ENCODE measurements at regions not wholly inside any gene's neighbourhood (a gene's known extent, or its start where the extent isn't known, plus 50 kb on each side); places are given as distances from the start of the nearest gene placed in this dataset.

- Histone ChIP-seq H3K27me3 (ENCODE audit: control insufficient read depth, insufficient read depth, low read length) (no peaks in the 10 kb centered on the region), H3K4me3 (ENCODE audit: insufficient read depth, low read depth, low read length) (no peak overlapping the region), H3K36me3 (replicated peaks; ENCODE audit: control insufficient read depth, insufficient read depth, low read length) (no peaks in the 10 kb centered on the region)
- no peak for DNase-seq
These were observed 393.1 kb upstream of the PIK3C3 start for GRCh38 chr18:41561961-41562360.

- no peak for DNase-seq
- no peak overlapping the region for H3K4me3 ChIP-seq (ENCODE audit: insufficient read depth, low read depth, low read length)
- H3K36me3 ChIP-seq (replicated peaks; ENCODE audit: control insufficient read depth, insufficient read depth, low read length) = no peaks in the 10 kb centered on the region
- no peaks in the 10 kb centered on the region for H3K27me3 ChIP-seq (ENCODE audit: control insufficient read depth, insufficient read depth, low read length)
These were observed 396.3 kb upstream of the PIK3C3 start for GRCh38 chr18:41558715-41559114.

- Histone ChIP-seq H3K4me3 (ENCODE audit: insufficient read depth, low read depth, low read length) (no peak overlapping the region), H3K27me3 (ENCODE audit: control insufficient read depth, insufficient read depth, low read length) (no peaks in the 10 kb centered on the region), H3K36me3 (replicated peaks; ENCODE audit: control insufficient read depth, insufficient read depth, low read length) (no peaks in the 10 kb centered on the region)
- DNase-seq = no peak
These were observed 401.3 kb upstream of the PIK3C3 start for GRCh38 chr18:41553716-41554115.

- H3K36me3 ChIP-seq (replicated peaks; ENCODE audit: control insufficient read depth, insufficient read depth, low read length) = no peaks in the 10 kb centered on the region
- no peak overlapping the region for H3K4me3 ChIP-seq (ENCODE audit: insufficient read depth, low read depth, low read length)
- no peaks in the 10 kb centered on the region for H3K27me3 ChIP-seq (ENCODE audit: control insufficient read depth, insufficient read depth, low read length)
- no peak for DNase-seq
These were observed 406.3 kb upstream of the PIK3C3 start for GRCh38 chr18:41548521-41549260.

- H3K4me3 ChIP-seq (ENCODE audit: insufficient read depth, low read depth, low read length) = no peak overlapping the region
- no peak for DNase-seq
- H3K36me3 ChIP-seq (replicated peaks; ENCODE audit: control insufficient read depth, insufficient read depth, low read length) = no peaks in the 10 kb centered on the region
- no peaks in the 10 kb centered on the region for H3K27me3 ChIP-seq (ENCODE audit: control insufficient read depth, insufficient read depth, low read length)
These were observed 409.7 kb upstream of the PIK3C3 start for GRCh38 chr18:41545091-41545888.

- DNase-seq = no peak
- H3K27me3 ChIP-seq (ENCODE audit: control insufficient read depth, insufficient read depth, low read length) = no peaks in the 10 kb centered on the region
- no peaks in the 10 kb centered on the region for H3K36me3 ChIP-seq (replicated peaks; ENCODE audit: control insufficient read depth, insufficient read depth, low read length)
- no peak overlapping the region for H3K4me3 ChIP-seq (ENCODE audit: insufficient read depth, low read depth, low read length)
These were observed 411.2 kb upstream of the PIK3C3 start for GRCh38 chr18:41543815-41544214.

GRCh38 chr18:41540237-41540871, 414.7 kb upstream of the PIK3C3 start:
- Histone ChIP-seq H3K27me3 (ENCODE audit: control insufficient read depth, insufficient read depth, low read length) (no peaks in the 10 kb centered on the region), H3K4me3 (ENCODE audit: insufficient read depth, low read depth, low read length) (no peak overlapping the region), H3K36me3 (replicated peaks; ENCODE audit: control insufficient read depth, insufficient read depth, low read length) (no peaks in the 10 kb centered on the region)
- no peak for DNase-seq

- H3K27me3 ChIP-seq (ENCODE audit: control insufficient read depth, insufficient read depth, low read length) = no peaks in the 10 kb centered on the region
- DNase-seq = no peak
- H3K4me3 ChIP-seq (ENCODE audit: insufficient read depth, low read depth, low read length) = no peak overlapping the region
- H3K36me3 ChIP-seq (replicated peaks; ENCODE audit: control insufficient read depth, insufficient read depth, low read length) = no peaks in the 10 kb centered on the region
These were observed 416.3 kb upstream of the PIK3C3 start for GRCh38 chr18:41538751-41539150.

GRCh38 chr18:41537666-41538065, 417.4 kb upstream of the PIK3C3 start:
- no peaks in the 10 kb centered on the region for H3K36me3 ChIP-seq (replicated peaks; ENCODE audit: control insufficient read depth, insufficient read depth, low read length)
- H3K27me3 ChIP-seq (ENCODE audit: control insufficient read depth, insufficient read depth, low read length) = no peaks in the 10 kb centered on the region
- no peak for DNase-seq
- no peak overlapping the region for H3K4me3 ChIP-seq (ENCODE audit: insufficient read depth, low read depth, low read length)

- Histone ChIP-seq H3K27me3 (ENCODE audit: control insufficient read depth, insufficient read depth, low read length) (no peaks in the 10 kb centered on the region), H3K36me3 (replicated peaks; ENCODE audit: control insufficient read depth, insufficient read depth, low read length) (no peaks in the 10 kb centered on the region), H3K4me3 (ENCODE audit: insufficient read depth, low read depth, low read length) (no peak overlapping the region)
- DNase-seq = peak; percentile 0
These were observed 422.5 kb upstream of the PIK3C3 start for GRCh38 chr18:41532344-41533086.

- no peak for DNase-seq
- Histone ChIP-seq H3K4me3 (ENCODE audit: insufficient read depth, low read depth, low read length) (no peak overlapping the region), H3K36me3 (replicated peaks; ENCODE audit: control insufficient read depth, insufficient read depth, low read length) (no peaks in the 10 kb centered on the region), H3K27me3 (ENCODE audit: control insufficient read depth, insufficient read depth, low read length) (no peaks in the 10 kb centered on the region)
These were observed 424.1 kb upstream of the PIK3C3 start for GRCh38 chr18:41530970-41531369.

GRCh38 chr18:41529093-41529492, 425.9 kb upstream of the PIK3C3 start:
- H3K4me3 ChIP-seq (ENCODE audit: insufficient read depth, low read depth, low read length) = no peak overlapping the region
- no peaks in the 10 kb centered on the region for H3K36me3 ChIP-seq (replicated peaks; ENCODE audit: control insufficient read depth, insufficient read depth, low read length)
- H3K27me3 ChIP-seq (ENCODE audit: control insufficient read depth, insufficient read depth, low read length) = no peaks in the 10 kb centered on the region
- no peak for DNase-seq

GRCh38 chr18:41526054-41526453, 429.0 kb upstream of the PIK3C3 start:
- no peak for DNase-seq
- Histone ChIP-seq H3K27me3 (ENCODE audit: control insufficient read depth, insufficient read depth, low read length) (no peaks in the 10 kb centered on the region), H3K36me3 (replicated peaks; ENCODE audit: control insufficient read depth, insufficient read depth, low read length) (no peaks in the 10 kb centered on the region), H3K4me3 (ENCODE audit: insufficient read depth, low read depth, low read length) (no peak overlapping the region)

GRCh38 chr18:41524674-41525470, 430.2 kb upstream of the PIK3C3 start:
- no peaks in the 10 kb centered on the region for H3K27me3 ChIP-seq (ENCODE audit: control insufficient read depth, insufficient read depth, low read length)
- H3K36me3 ChIP-seq (replicated peaks; ENCODE audit: control insufficient read depth, insufficient read depth, low read length) = no peaks in the 10 kb centered on the region
- DNase-seq = no peak
- no peak overlapping the region for H3K4me3 ChIP-seq (ENCODE audit: insufficient read depth, low read depth, low read length)
